NT2/D1 (cell line): ENCODE measurements at regions not wholly inside any gene's neighbourhood (a gene's known extent, or its start where the extent isn't known, plus 50 kb on each side); places are given as distances from the start of the nearest gene placed in this dataset.

Experiments used
- YY1 ChIP-seq: IDR thresholded peaks from 2 replicates; pipeline ENCODE4 v1.6.1; 2011; ENCODE audit not compliant: insufficient read length, insufficient read depth
- ZNF274 ChIP-seq: IDR thresholded peaks from 2 replicates; pipeline ENCODE4 v1.6.1; 2011; ENCODE audit warnings: mild to moderate bottlenecking, low read depth, low read length

DNA sequence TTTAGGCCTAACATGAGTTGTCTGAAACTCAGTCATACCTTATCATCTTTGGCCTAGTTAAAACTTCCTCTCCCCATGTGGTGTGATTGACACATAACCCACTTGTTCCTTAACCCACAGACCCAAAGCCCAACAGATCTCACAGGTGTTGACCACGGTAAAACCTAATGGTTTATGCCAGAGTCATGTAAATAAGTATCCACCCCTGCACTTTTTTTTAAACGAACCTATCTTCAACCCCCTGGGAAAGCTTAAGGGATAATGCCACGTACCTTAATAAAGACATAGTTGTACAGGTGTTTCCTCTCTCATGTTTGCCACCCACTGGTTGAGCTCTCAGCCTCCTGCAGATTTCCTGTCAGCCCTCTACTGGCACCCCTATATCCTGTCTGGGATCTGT, 709.3 kb upstream of the CCDC179 start:
- no peak for TF ChIP-seq YY1
- TF ChIP-seq ZNF274 = no peak
